Adrenal gland (tissue), 5 donors: ENCODE measurements at regions not wholly inside any gene's neighbourhood (a gene's known extent, or its start where the extent isn't known, plus 50 kb on each side); places are given as distances from the start of the nearest gene placed in this dataset.

ENCODE experiments used
- CTCF ChIP-seq, 6 experiments: fragments of 450-650 bp in 4 of 6; fragments of 200-600 bp in 2 of 6; sonication (generic) in 1 of 6; IDR thresholded peaks; 1 replicate in 5 of 6; 2 replicates in 1 of 6; pipeline versions ENCODE4 v1.5.1 to v1.8.0; 2016 to 2021; ENCODE audit warnings: antibody characterized with exemption in 6 of 6, mild to moderate bottlenecking in 2 of 6, moderate library complexity in 1 of 6
- POLR2A ChIP-seq, 2 donors: fragments of 450-650 bp; IDR thresholded peaks; one replicate each; pipeline ENCODE4 v1.6.1; 2017; ENCODE audit warnings: antibody characterized with exemption in 2 of 2, mild to moderate bottlenecking in 2 of 2, moderate library complexity in 1 of 2
- donor health status: DM: no; HTN: no; CAD: no.

DNA sequence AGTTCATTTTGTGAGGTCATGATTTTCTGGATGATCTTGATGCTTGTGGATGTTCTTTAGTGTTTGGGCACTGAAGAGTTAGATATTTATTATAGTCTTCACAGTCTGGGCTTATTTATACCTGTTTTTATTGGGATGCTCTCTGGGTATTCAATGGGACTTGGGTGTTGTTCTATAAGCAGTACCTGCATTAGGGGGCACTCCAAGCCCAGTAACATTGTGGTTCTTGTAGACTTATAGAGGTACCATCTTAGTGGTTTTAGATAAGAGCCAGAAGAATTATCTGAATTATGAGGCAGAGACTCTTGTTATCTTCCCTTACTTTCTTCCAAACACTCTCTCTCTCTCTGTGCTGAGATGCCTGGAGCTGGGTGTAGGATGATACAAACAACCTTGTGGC is 470.0 kb downstream of the PIK3C3 start:
- TF ChIP-seq CTCF (IDR thresholded peaks at IDR 0.05) (no peak), POLR2A (IDR thresholded peaks at IDR 0.05) (no peak)
